HepG2 (cell line): ENCODE measurements at regions not wholly inside any gene's neighbourhood (a gene's known extent, or its start where the extent isn't known, plus 50 kb on each side); places are given as distances from the start of the nearest gene placed in this dataset.

ENCODE experiments used
- CEBPB ChIP-seq: IDR thresholded peaks from 2 replicates; pipeline ENCODE4 v1.6.1; 2011; ENCODE audit warnings: low read depth, low read length, improper control_type of control experiment, borderline replicate concordance
- ETV6 ChIP-seq: sonication (generic); formaldehyde crosslinking; conservative IDR thresholded peaks from 2 replicates; pipeline ENCODE4 v1.4.0; 2020; ENCODE audit warnings: missing genetic modification reagents
- GRHL1 ChIP-seq: sonication (generic); formaldehyde crosslinking; conservative IDR thresholded peaks from 2 replicates; pipeline ENCODE4 v1.8.0; 2022; ENCODE audit warnings: missing genetic modification reagents
- PRDM15 ChIP-seq: sonication (generic); formaldehyde crosslinking; IDR thresholded peaks from 2 replicates; pipeline ENCODE4 v1.4.0; 2020; ENCODE audit warnings: missing genetic modification reagents

GRCh38 chr7:121531175-121532070, 135.3 kb upstream of the FAM3C start:
- TF ChIP-seq GRHL1 (CRISPR knock-in tag) (no peak), PRDM15 (no peak), CEBPB (no peak), ETV6 (CRISPR knock-in tag) (no peak)
